Stimulated activated CD4-positive, alpha-beta T cell treated with anti-CD3 and anti-CD28 coated beads, Interleukin-1b, Interleukin-23, amount 100 ng/mL, for 4 hours (primary cell): ENCODE measurements at regions not wholly inside any gene's neighbourhood (a gene's known extent, or its start where the extent isn't known, plus 50 kb on each side); places are given as distances from the start of the nearest gene placed in this dataset.

Source experiments
- DNase-seq, 2 donors: peaks; one replicate each; pipeline ENCODE4 v3.0.0-alpha.2; 2020; ENCODE audit warnings: low read depth in 2 of 2

GRCh38 chr6:14365393-14365792 lies 247.8 kb downstream of the CD83 start:
- no peak for DNase-seq

DNA sequence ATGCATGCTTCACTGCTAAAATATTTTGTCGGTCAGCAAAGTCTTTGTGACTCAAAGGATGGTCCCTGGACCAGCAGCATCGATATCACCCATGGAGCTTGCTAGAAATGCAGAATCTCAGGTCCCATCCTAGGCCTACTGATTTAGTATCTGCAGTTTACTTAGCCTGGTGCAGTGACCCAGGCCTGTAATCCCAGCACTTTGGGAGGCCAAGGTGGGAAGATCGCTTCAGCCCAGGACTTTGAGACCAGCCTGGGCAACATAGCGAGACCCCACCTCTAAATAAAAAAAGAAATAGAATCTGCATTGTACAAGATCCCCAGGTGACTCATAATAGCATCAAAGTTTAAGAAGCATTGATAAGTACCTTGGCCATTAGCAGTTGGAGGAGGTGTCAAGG lies 248.7 kb downstream of the CD83 start:
- DNase-seq: no peak

DNA sequence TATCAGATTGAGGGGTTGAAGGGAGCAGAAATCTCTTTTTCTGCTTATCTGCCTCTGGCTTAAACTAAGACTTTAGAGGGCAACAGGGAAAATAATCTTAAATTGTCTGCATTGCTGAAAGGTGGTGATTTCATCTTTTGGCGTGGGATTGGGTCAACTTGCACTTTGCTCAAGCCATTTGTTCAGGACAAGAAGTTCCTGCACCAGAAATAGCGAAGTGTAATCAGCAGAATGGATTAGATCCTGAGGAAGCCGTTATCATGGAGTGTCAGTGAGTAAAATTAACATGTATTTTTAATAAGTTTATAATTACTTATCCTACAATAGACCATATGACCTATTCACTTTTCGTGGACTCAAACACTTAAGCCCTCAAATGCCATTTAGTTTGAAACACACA lies 249.3 kb downstream of the CD83 start:
- DNase-seq: no peak

DNA sequence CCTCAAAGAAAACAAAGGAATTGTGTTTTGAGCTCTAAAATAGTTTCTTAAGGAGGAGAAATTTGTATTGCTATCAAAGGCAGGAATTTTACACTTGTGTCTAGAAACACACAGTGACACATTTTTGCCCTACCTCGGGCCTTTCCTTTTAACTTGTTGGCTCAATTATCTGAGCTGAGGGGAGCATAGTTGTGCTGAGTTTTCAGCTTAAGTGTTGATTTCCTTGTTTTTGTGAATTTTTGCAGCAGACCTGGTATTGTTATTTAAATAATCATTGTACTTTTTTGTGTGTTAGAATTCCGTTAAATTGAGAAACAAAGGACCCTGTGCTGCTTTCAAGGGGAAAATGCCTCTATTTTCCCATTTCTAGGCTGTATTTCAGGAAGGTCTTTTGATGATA lies 249.7 kb downstream of the CD83 start:
- DNase-seq: no peak

- no peak for DNase-seq
These were observed 252.1 kb downstream of the CD83 start for GRCh38 chr6:14369717-14370116.

DNA sequence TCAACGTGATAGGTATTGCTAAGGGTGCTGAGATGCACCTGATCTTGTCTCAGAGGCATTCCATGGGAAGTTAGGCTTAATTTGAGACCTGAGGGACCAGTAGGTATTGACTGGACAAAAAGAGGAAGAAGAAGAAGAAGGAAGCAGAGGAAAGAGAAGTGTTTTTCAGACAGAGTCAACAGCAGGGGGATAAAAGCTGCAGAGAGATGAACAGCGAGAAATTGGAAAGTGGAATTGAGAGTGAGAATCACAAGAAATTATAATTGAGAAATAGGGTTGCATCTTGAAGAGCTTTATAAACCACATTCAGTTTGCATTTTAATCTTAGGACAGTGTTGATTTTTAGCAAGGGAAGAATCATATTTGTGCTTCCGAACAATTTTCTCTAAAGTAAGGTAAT lies 254.0 kb downstream of the CD83 start:
- no peak for DNase-seq

DNA sequence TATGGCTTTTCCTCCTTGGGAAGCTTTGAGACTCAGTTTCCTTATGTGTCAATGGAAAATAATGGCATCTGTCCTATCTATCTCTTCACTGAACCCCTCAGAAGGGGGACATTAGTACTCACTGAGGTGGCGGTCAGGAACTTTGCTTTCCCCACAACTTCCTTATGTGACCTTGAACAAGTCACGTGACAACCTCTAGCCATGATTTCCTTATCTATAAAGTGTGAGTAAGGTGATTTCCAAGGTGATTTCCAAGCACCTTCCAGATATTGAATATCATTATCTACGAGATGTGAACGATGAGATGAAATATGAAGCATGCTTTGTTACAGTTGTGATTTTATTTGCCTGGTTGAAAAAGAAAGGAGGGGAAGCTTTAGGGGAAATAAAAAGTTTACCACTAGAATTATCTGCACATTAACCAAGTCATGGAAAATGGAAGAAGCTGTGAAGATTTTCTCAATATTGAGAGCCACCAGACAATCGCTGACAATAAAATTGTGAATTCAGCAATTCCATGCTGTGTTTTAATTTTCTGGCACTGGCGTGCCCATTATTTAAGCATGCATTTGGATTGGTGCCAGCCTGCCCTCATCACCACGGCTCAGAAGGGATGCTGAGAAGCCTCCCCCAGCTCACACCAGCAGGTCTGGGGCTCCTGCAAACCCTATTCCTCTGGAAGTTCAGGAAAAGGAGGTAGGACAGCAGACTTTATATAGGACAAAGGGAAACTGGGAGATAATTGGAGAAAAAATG lies 255.3 kb downstream of the CD83 start:
- DNase-seq: no peak

GRCh38 chr6:14373648-14374437 lies 256.3 kb downstream of the CD83 start:
- DNase-seq: no peak

DNA sequence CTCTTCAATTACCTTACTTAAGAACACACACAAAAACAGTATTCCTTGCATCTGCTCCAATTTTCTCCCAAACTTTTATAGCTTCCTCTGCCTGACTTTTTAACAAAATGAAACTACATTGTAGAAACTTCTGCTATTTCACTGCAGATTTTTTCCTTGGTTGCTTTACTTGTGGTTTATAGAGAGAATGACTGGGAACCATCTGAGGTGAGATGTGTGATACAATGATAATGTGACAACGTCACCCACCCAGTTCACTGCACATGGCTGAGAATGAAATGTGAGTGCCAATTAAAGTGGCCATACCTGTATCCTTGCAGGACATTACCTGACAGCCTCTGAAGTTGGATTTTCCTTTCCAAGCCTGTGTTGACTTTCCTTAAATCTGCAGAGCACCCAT lies 258.4 kb downstream of the CD83 start:
- DNase-seq: no peak

GRCh38 chr6:14379568-14379967 lies 262.0 kb downstream of the CD83 start:
- no peak for DNase-seq

GRCh38 chr6:14380086-14380820 lies 262.7 kb downstream of the CD83 start:
- no peak for DNase-seq

DNA sequence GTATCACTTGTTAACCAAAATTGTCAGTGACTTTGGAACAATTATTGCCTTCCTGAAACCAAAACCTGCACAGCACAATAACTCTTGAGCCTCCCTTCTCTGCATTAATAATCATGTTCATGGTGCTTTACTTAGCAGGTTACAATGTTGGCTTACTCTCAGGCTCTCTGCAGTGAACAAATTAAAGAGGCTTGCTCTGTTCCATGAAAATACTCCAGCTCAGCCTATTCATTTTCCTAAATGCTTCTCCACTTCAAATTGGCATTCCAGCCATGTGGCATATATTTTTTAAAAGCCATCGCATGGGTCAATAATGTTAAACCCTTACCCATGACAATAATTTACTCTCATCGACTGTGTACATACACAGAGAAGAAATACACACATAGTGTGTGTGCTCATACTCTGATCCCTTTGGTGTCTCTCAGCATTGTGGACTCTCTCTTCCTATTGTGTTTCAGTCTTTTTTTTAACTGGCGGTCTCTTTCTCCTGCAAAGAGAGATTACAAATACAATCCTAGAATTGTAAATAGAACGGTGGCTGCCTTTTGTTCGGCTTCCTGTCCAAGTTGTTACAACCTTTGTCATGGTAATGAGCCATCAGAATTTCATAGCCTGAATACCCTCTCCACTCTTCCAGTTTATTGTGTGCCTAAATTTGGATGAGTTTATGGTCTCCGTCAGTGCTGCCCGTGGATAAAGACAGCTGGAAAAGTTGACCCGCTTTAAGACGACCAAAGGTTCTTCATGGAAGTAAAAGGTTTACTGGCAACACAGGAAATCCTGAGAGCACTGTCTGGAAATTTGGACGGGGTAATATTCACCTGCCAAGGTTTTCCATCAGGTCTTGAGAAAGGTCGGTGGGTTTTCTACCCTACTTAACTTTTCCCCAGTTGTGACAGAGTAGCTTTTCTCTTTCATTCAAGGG lies 263.6 kb downstream of the CD83 start:
- DNase-seq: no peak

DNA sequence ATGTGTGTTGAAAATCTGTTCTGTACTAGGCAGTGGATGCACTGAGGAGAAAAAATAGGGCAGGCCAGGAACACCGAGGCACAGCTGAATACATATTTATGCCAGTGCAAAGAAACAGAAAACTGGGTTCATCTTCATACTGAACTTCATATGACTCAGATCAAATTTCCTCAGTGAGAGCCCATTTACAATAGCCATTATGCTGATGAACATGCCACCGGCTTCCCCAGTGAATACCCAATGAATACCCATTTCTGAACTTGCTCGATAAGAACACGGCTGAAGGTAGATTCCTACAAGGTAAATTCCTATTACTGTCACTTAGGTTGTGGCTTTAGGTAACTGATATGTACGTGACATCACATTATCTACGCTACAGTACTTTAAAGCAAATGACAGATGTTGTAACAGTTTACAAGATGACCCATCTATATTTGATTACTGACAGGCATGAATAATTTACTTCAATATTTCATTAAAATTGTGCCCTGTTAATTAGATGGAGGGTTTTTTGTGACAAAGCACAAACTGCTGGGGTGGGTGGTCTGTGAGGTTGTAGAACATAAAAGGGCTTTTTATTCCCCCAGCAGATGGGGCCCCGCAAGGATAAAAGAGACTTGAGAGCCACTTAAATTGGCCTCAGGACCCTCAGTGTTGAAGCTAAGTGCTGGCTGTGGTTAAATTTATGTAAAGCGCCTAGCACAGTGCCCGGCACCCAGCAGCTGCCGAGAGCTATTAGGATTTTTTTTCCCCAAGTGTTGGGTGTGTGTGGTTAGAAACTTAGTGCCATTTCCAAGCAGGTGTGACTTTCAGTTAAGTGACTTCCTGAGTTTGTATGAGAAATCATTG lies 264.5 kb downstream of the CD83 start:
- no peak for DNase-seq

GRCh38 chr6:14382678-14383236 lies 265.2 kb downstream of the CD83 start:
- no peak for DNase-seq

DNA sequence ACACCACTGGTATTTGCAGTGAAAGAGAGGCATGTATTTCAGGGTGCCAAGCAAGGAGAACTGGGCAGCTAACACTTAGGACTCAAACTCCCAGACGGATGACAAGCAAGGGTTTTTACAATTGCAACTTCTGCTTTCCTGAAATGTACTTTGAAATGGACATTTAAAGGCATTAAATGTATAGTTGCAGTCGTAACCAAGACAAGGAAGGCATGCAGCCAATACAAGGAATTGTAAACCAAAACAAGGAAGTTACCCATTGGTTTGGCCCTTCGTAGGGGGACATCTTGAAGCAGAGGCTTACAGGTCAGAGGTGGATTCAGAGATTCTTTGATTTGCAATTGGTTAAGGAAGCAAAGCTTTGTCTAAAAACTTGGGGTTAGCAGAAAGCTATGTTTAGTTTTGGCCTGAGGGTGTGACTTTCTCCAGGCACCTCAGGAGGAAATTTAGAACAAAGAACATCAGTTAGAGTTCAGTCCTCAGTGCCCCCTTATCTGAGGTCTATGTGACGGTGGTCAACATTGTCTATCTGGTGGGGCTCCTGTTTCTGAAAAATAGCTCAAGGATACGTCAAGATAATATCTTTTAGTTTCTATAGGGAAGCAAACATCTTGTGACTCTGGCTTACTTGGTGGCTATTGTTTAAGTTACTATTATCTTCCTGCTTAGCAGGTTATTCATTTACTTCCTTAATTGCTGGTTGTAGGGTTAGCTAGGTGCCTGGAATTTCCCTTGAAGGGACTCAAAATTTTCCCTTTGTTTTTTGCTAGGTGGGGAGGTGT lies 266.0 kb downstream of the CD83 start:
- DNase-seq: no peak

GRCh38 chr6:14384175-14384949 lies 266.8 kb downstream of the CD83 start:
- no peak for DNase-seq

DNA sequence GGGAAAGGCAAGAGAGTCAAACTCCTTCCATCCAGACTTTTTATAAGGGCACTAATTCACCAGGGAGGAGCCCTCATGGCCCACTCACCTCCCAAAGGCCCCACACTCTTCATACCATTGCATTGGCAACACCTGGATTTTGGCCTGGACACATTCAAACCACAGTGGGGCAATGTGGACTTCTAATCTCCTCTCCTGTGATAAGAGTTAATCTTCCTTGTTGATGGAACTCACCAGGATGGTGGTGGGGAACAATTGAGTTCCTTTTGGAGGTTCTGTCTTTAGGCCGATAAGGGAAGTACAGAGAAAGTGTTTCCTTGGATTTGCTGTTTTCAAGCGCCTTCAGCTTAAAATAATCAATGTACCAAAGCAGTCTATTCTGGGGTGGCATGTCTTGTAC lies 268.7 kb downstream of the CD83 start:
- no peak for DNase-seq

DNA sequence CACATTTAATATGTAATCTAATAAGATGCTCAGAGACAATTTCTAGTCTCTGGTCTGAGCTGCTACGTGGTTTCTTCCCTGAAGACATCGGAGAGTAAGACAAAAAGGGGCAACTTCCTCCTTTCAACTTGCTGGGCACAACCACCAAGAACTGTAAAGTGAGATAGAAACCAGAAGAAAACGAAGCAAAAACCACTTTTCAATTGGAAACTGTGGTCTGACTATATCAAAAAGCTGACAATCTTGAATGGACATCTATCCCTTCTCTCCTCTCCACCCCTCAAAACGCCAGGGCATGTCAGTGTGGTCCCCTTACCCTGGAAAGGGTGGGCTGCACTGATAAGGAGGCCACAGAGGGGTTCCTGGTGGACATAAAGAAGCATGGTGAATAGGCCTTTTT lies 269.1 kb downstream of the CD83 start:
- DNase-seq: no peak

GRCh38 chr6:14388371-14388770 lies 270.8 kb downstream of the CD83 start:
- no peak for DNase-seq
